Breast epithelium (tissue), 4 donors: ENCODE measurements at regions not wholly inside any gene's neighbourhood (a gene's known extent, or its start where the extent isn't known, plus 50 kb on each side); places are given as distances from the start of the nearest gene placed in this dataset.

Experiments used
- DNase-seq, 2 donors: peaks; one replicate each; pipeline ENCODE4 v3.0.0-alpha.2; 2019; ENCODE audit warnings: low spot score in 2 of 2
- H3K27ac ChIP-seq, 2 donors: fragments of 200-600 bp; sonication (generic) in 1 of 2; one replicate each; pipeline ENCODE4 v1.5.1; 2016 to 2019; ENCODE audit warnings: mild to moderate bottlenecking in 1 of 2
- H3K27me3 ChIP-seq, 2 donors: fragments of 200-600 bp; sonication (generic) in 1 of 2; one replicate each; pipeline versions ENCODE4 v1.5.1 to v1.6.0; 2017 to 2019; ENCODE audit warnings: control low read depth in 1 of 2, mild to moderate bottlenecking in 1 of 2
- H3K36me3 ChIP-seq: fragments of 200-600 bp; one replicate; pipeline ENCODE4 v1.5.1; 2019
- H3K4me1 ChIP-seq, 2 donors: fragments of 200-600 bp; sonication (generic); one replicate each; pipeline ENCODE4 v1.5.1; 2016 to 2019; ENCODE audit warnings: control low read depth in 1 of 2
- H3K4me3 ChIP-seq, 3 donors: fragments of 200-600 bp; sonication (generic); 1 replicate in 2 of 3; 2 replicates in 1 of 3; pipeline ENCODE4 v1.5.1; 2016 to 2019; ENCODE audit warnings: mild to moderate bottlenecking in 3 of 3, moderate library complexity in 2 of 3
- H3K9me3 ChIP-seq, 2 donors: fragments of 200-600 bp; sonication (generic) in 1 of 2; one replicate each; pipeline ENCODE4 v1.5.1; 2016 to 2019; ENCODE audit warnings: control low read depth in 1 of 2
- POLR2A ChIP-seq: fragments of 450-650 bp; IDR thresholded peaks from one replicate; pipeline ENCODE4 v1.6.1; 2016; ENCODE audit warnings: antibody characterized with exemption, mild to moderate bottlenecking, moderate library complexity
- POLR2AphosphoS5 ChIP-seq, 3 donors: sonication (generic); formaldehyde crosslinking; IDR thresholded peaks; one replicate each; pipeline ENCODE4 v1.6.1; 2017; ENCODE audit warnings: antibody characterized with exemption in 3 of 3
- intact Hi-C: fragments of 100-400 bp; cut with DNase I; formaldehyde crosslinking; loops from one replicate; pipeline ENCODE4 v1.15.1; 2023; ENCODE audit warnings: low total_unique reads
- TF ChIP-seq, protein P1 (sequence below), 3 donors: fragments of 450-650 bp; IDR thresholded peaks; one replicate each; pipeline ENCODE4 v1.5.1; 2016 to 2017; ENCODE audit warnings: antibody characterized with exemption in 3 of 3, mild to moderate bottlenecking in 3 of 3, moderate library complexity in 3 of 3

- intact Hi-C loops, result no loop called here
- Histone ChIP-seq H3K9me3 (peaks cover 0 to 8% of the 10 kb centered on the region in 2 donors), H3K27me3 (no peaks in the 10 kb centered on the region), H3K4me1 (no peaks in the 10 kb centered on the region), H3K4me3 (no peak overlapping the region), H3K27ac (no peak overlapping the region), H3K36me3 (no peaks in the 10 kb centered on the region)
- TF ChIP-seq POLR2A (no peak), POLR2AphosphoS5 (IDR thresholded peaks at IDR 0.05) (no peak)
- TF ChIP-seq, protein P1, sequence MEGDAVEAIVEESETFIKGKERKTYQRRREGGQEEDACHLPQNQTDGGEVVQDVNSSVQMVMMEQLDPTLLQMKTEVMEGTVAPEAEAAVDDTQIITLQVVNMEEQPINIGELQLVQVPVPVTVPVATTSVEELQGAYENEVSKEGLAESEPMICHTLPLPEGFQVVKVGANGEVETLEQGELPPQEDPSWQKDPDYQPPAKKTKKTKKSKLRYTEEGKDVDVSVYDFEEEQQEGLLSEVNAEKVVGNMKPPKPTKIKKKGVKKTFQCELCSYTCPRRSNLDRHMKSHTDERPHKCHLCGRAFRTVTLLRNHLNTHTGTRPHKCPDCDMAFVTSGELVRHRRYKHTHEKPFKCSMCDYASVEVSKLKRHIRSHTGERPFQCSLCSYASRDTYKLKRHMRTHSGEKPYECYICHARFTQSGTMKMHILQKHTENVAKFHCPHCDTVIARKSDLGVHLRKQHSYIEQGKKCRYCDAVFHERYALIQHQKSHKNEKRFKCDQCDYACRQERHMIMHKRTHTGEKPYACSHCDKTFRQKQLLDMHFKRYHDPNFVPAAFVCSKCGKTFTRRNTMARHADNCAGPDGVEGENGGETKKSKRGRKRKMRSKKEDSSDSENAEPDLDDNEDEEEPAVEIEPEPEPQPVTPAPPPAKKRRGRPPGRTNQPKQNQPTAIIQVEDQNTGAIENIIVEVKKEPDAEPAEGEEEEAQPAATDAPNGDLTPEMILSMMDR (IDR thresholded peaks at IDR 0.05), result no peak
- no peak for DNase-seq
Measured at GRCh38 chr5:2488593-2488992, 262.9 kb downstream of the IRX2 start.

DNA sequence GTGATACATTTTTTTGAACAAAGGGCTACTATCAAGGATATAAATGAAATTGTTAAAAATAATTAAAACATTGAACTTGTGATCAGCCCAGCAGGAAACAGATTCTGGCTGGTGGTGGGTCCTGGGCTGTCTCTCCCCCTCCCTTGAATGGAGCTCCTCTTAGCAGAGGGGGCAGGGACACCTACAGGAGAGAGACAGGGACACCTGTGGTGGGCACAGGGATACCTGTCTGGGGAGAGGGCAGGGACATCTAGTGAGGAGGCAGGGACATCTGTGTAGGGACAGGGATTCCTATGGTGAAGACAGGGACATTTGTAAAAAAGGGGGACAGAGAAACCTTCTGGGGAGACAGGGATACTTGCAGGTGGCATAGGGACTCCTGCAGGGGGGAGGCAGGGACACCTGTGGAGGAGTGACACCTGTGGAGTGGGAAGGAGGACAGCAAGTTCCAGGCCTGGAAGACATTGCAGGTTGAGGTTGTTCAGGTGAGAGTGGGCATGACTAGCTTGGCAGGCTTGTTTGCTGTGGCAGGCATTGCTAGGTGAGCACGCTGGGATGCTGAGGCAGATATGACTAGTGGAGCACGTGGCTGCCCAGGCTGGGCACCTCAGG lies 264.2 kb downstream of the IRX2 start:
- intact Hi-C loops, result no loop called here
- Histone ChIP-seq H3K4me3 (no peak overlapping the region), H3K27ac (no peak overlapping the region), H3K27me3 (no peaks in the 10 kb centered on the region), H3K4me1 (no peaks in the 10 kb centered on the region), H3K36me3 (no peaks in the 10 kb centered on the region), H3K9me3 (peaks cover 4 to 15% of the 10 kb centered on the region in 2 donors)
- no peak for DNase-seq
- TF ChIP-seq POLR2AphosphoS5 (IDR thresholded peaks at IDR 0.05) (no peak), POLR2A (no peak)
- TF ChIP-seq, protein P1 (IDR thresholded peaks at IDR 0.05), result no peak

DNA sequence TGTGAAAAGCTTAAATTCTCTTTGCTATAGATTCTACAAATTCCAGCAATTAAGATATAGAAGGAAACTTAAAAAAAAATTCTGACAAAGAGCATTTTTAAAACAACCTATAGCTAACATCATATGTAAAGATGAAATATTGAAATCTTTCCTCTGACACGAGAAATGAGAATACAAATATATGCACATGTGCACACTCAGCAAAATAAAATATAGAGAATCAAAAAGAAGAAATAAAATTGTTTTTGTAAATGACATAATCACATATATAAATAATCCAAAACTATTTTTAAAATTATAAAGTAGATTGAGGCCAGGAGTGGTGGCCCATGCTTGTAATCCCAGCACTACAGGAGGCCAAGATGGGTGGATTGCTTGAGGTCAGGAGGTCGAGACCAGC lies 265.1 kb downstream of the IRX2 start:
- no peak for TF ChIP-seq POLR2AphosphoS5 (IDR thresholded peaks at IDR 0.05)
- no peak for TF ChIP-seq POLR2A
- TF ChIP-seq, protein P1 (IDR thresholded peaks at IDR 0.05), result no peak
- no peaks in the 10 kb centered on the region for H3K36me3 ChIP-seq
- intact Hi-C loops, result no loop called here
- no peak overlapping the region for H3K4me3 ChIP-seq
- H3K4me1 ChIP-seq, result no peaks in the 10 kb centered on the region
- DNase-seq, result no peak
- peaks cover 4 to 24% of the 10 kb centered on the region in 2 donors for H3K9me3 ChIP-seq
- H3K27me3 ChIP-seq, result no peaks in the 10 kb centered on the region
- no peak overlapping the region for H3K27ac ChIP-seq

- TF ChIP-seq POLR2AphosphoS5 (IDR thresholded peaks at IDR 0.05), result no peak
- no peak for TF ChIP-seq POLR2A
- TF ChIP-seq, protein P1 (IDR thresholded peaks at IDR 0.05), result no peak
- H3K9me3 ChIP-seq, result peaks cover 4 to 26% of the 10 kb centered on the region in 2 donors
- no peak for DNase-seq
- intact Hi-C loops, result no loop called here
- no peak overlapping the region for H3K4me3 ChIP-seq
- H3K36me3 ChIP-seq, result no peaks in the 10 kb centered on the region
- no peaks in the 10 kb centered on the region for H3K27me3 ChIP-seq
- no peaks in the 10 kb centered on the region for H3K4me1 ChIP-seq
- no peak overlapping the region for H3K27ac ChIP-seq
Measured at GRCh38 chr5:2482778-2483177, 268.7 kb downstream of the IRX2 start.

GRCh38 chr5:2480871-2481270 lies 270.6 kb downstream of the IRX2 start:
- intact Hi-C loops, result no loop called here

More at GRCh38 chr5:2480871-2481270, 270.6 kb downstream of the IRX2 start:
- H3K4me3 ChIP-seq, result no peak overlapping the region
- peaks cover 0 to 9% of the 10 kb centered on the region in 2 donors for H3K27me3 ChIP-seq
- peaks cover 4 to 26% of the 10 kb centered on the region in 2 donors for H3K9me3 ChIP-seq
- no peaks in the 10 kb centered on the region for H3K4me1 ChIP-seq
- no peak overlapping the region for H3K27ac ChIP-seq
- DNase-seq, result no peak
- TF ChIP-seq POLR2AphosphoS5 (IDR thresholded peaks at IDR 0.05), result no peak
- TF ChIP-seq, protein P1 (IDR thresholded peaks at IDR 0.05), result no peak
- TF ChIP-seq POLR2A, result no peak
- no peaks in the 10 kb centered on the region for H3K36me3 ChIP-seq
